WTC11 (cell line): ENCODE measurements at regions not wholly inside any gene's neighbourhood (a gene's known extent, or its start where the extent isn't known, plus 50 kb on each side); places are given as distances from the start of the nearest gene placed in this dataset.

ENCODE experiments used
- ATAC-seq: fragments of 200-7000 bp; cut with Tn5 transposase; 2 replicates; pipeline ENCODE4 v1.10.0; 2021; ENCODE audit warnings: mild to moderate bottlenecking, moderate library complexity
- CTCF ChIA-PET: fragments of 300-600 bp; sonication (Branson Sonifier 250); formaldehyde crosslinking; loops from one replicate; lab custom pipeline; 2021; ENCODE audit warnings: antibody characterized with exemption; lab: Charles Lee
- POLR2A ChIA-PET: fragments of 350-600 bp; sonication (Branson Sonifier 250); formaldehyde crosslinking; loops from one replicate; lab custom pipeline; 2021; ENCODE audit warnings: antibody characterized with exemption; lab: Charles Lee
- DNase-seq: peaks from one replicate; pipeline ENCODE4 v3.0.0; 2021; ENCODE audit warnings: low spot score
- H3K27ac Mint-ChIP-seq: 2 replicates; pipeline ENCODE4 v1.8.0; 2021; ENCODE audit warnings: mixed read lengths
- H3K27me3 Mint-ChIP-seq: 2 replicates; pipeline ENCODE4 v1.8.0; 2021; ENCODE audit warnings: low read depth, mild to moderate bottlenecking, moderate library complexity, mixed read lengths
- H3K36me3 Mint-ChIP-seq: 2 replicates; pipeline ENCODE4 v1.8.0; 2021; ENCODE audit warnings: mixed read lengths
- H3K4me1 Mint-ChIP-seq: 2 replicates; pipeline ENCODE4 v1.8.0; 2022; ENCODE audit warnings: mixed read lengths
- H3K4me3 Mint-ChIP-seq: 2 replicates; pipeline ENCODE4 v1.8.0; 2021; ENCODE audit warnings: mild to moderate bottlenecking, moderate library complexity, mixed read lengths
- H3K9me3 Mint-ChIP-seq: 2 replicates; pipeline ENCODE4 v1.8.0; 2021; ENCODE audit warnings: mixed read lengths
- RELA ChIP-seq: sonication (generic); formaldehyde crosslinking; IDR thresholded peaks from 2 replicates; pipeline ENCODE4 v1.8.1; 2022; ENCODE audit warnings: missing genetic modification reagents, mild to moderate bottlenecking, borderline replicate concordance
- TEAD1 ChIP-seq: sonication (generic); formaldehyde crosslinking; IDR thresholded peaks from 2 replicates; pipeline ENCODE4 v1.8.0; 2022; ENCODE audit warnings: mild to moderate bottlenecking, missing genetic modification reagents
- TP53 ChIP-seq: sonication (generic); formaldehyde crosslinking; IDR thresholded peaks from 2 replicates; pipeline ENCODE4 v1.8.1; 2023; ENCODE audit warnings: mild to moderate bottlenecking, missing genetic modification reagents
- TF ChIP-seq, protein P1 (sequence below): sonication (generic); formaldehyde crosslinking; IDR thresholded peaks from 2 replicates; pipeline ENCODE4 v1.8.1; 2022; ENCODE audit warnings: low read depth, missing genetic modification reagents, borderline replicate concordance
- TF ChIP-seq, protein P2 (sequence below): sonication (generic); formaldehyde crosslinking; IDR thresholded peaks from 2 replicates; pipeline ENCODE4 v1.8.0; 2023; ENCODE audit warnings: mild to moderate bottlenecking, missing genetic modification reagents
- TF ChIP-seq, protein P3 (sequence below): sonication (generic); formaldehyde crosslinking; IDR thresholded peaks from 2 replicates; pipeline ENCODE4 v1.8.0; 2022; ENCODE audit warnings: mild to moderate bottlenecking, missing genetic modification reagents
- TF ChIP-seq, protein P4 (sequence below): fragments of 200-600 bp; IDR thresholded peaks from 2 replicates; pipeline ENCODE4 v1.8.0; 2022; ENCODE audit warnings: antibody characterized with exemption
- TF ChIP-seq, protein P5 (sequence below): fragments of 250-450 bp; sonication (Bioruptor Pico); IDR thresholded peaks from 2 replicates; pipeline ENCODE4 v1.8.0; 2021; ENCODE audit warnings: mild to moderate bottlenecking
- TF ChIP-seq, protein P6 (sequence below): sonication (generic); formaldehyde crosslinking; IDR thresholded peaks from 2 replicates; pipeline ENCODE4 v1.8.1; 2023; ENCODE audit warnings: mild to moderate bottlenecking, missing genetic modification reagents, borderline replicate concordance
- TF ChIP-seq, protein P7 (sequence below): sonication (generic); formaldehyde crosslinking; IDR thresholded peaks from 2 replicates; pipeline ENCODE4 v1.8.1; 2023; ENCODE audit warnings: mild to moderate bottlenecking, missing genetic modification reagents, moderate library complexity
- TF ChIP-seq, protein P8 (sequence below): sonication (generic); formaldehyde crosslinking; IDR thresholded peaks from 2 replicates; pipeline ENCODE4 v1.8.0; 2022; ENCODE audit warnings: mild to moderate bottlenecking, missing genetic modification reagents

DNA sequence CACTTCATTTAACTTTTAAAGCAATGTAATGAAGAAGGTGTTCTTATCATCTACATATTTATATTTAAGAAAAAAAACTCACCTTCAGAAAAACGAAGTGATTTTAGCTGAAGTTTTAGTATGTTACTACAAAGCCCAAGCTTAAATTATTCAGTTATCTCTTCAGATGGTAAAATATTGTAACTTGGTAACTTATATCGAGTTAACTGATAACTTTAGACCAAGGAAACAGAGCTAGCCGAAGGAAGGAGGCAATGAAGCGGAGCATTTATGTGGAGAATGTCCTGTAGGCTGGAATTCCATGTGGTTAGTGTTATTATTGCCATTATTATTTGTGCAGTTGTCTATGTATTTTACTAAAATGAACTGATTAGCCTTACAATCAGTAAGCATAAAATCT, 1102.1 kb upstream of the LCORL start:
- CTCF ChIA-PET = no interaction called here
- ATAC-seq (no peak), DNase-seq (no peak)
- Mint-ChIP-seq H3K27me3 (no peaks in the 10 kb centered on the region), H3K36me3 (no peaks in the 10 kb centered on the region), H3K4me1 (0 out of 2 replicates have a peak, but pooled peaks cover 9% of the 10 kb centered on the region), H3K4me3 (no peak overlapping the region)
- TF ChIP-seq, protein P1, sequence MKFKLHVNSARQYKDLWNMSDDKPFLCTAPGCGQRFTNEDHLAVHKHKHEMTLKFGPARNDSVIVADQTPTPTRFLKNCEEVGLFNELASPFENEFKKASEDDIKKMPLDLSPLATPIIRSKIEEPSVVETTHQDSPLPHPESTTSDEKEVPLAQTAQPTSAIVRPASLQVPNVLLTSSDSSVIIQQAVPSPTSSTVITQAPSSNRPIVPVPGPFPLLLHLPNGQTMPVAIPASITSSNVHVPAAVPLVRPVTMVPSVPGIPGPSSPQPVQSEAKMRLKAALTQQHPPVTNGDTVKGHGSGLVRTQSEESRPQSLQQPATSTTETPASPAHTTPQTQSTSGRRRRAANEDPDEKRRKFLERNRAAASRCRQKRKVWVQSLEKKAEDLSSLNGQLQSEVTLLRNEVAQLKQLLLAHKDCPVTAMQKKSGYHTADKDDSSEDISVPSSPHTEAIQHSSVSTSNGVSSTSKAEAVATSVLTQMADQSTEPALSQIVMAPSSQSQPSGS = no peak
- TF ChIP-seq, protein P2, sequence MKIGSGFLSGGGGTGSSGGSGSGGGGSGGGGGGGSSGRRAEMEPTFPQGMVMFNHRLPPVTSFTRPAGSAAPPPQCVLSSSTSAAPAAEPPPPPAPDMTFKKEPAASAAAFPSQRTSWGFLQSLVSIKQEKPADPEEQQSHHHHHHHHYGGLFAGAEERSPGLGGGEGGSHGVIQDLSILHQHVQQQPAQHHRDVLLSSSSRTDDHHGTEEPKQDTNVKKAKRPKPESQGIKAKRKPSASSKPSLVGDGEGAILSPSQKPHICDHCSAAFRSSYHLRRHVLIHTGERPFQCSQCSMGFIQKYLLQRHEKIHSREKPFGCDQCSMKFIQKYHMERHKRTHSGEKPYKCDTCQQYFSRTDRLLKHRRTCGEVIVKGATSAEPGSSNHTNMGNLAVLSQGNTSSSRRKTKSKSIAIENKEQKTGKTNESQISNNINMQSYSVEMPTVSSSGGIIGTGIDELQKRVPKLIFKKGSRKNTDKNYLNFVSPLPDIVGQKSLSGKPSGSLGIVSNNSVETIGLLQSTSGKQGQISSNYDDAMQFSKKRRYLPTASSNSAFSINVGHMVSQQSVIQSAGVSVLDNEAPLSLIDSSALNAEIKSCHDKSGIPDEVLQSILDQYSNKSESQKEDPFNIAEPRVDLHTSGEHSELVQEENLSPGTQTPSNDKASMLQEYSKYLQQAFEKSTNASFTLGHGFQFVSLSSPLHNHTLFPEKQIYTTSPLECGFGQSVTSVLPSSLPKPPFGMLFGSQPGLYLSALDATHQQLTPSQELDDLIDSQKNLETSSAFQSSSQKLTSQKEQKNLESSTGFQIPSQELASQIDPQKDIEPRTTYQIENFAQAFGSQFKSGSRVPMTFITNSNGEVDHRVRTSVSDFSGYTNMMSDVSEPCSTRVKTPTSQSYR = no peak
- TF ChIP-seq, protein P3, sequence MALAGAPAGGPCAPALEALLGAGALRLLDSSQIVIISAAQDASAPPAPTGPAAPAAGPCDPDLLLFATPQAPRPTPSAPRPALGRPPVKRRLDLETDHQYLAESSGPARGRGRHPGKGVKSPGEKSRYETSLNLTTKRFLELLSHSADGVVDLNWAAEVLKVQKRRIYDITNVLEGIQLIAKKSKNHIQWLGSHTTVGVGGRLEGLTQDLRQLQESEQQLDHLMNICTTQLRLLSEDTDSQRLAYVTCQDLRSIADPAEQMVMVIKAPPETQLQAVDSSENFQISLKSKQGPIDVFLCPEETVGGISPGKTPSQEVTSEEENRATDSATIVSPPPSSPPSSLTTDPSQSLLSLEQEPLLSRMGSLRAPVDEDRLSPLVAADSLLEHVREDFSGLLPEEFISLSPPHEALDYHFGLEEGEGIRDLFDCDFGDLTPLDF (CRISPR knock-in tag) = no peak
- TF ChIP-seq, protein P4, sequence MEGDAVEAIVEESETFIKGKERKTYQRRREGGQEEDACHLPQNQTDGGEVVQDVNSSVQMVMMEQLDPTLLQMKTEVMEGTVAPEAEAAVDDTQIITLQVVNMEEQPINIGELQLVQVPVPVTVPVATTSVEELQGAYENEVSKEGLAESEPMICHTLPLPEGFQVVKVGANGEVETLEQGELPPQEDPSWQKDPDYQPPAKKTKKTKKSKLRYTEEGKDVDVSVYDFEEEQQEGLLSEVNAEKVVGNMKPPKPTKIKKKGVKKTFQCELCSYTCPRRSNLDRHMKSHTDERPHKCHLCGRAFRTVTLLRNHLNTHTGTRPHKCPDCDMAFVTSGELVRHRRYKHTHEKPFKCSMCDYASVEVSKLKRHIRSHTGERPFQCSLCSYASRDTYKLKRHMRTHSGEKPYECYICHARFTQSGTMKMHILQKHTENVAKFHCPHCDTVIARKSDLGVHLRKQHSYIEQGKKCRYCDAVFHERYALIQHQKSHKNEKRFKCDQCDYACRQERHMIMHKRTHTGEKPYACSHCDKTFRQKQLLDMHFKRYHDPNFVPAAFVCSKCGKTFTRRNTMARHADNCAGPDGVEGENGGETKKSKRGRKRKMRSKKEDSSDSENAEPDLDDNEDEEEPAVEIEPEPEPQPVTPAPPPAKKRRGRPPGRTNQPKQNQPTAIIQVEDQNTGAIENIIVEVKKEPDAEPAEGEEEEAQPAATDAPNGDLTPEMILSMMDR = no peak
- TF ChIP-seq, protein P5, sequence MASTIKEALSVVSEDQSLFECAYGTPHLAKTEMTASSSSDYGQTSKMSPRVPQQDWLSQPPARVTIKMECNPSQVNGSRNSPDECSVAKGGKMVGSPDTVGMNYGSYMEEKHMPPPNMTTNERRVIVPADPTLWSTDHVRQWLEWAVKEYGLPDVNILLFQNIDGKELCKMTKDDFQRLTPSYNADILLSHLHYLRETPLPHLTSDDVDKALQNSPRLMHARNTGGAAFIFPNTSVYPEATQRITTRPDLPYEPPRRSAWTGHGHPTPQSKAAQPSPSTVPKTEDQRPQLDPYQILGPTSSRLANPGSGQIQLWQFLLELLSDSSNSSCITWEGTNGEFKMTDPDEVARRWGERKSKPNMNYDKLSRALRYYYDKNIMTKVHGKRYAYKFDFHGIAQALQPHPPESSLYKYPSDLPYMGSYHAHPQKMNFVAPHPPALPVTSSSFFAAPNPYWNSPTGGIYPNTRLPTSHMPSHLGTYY = no peak
- TF ChIP-seq RELA (CRISPR knock-in tag) = no peak
- TF ChIP-seq, protein P6, sequence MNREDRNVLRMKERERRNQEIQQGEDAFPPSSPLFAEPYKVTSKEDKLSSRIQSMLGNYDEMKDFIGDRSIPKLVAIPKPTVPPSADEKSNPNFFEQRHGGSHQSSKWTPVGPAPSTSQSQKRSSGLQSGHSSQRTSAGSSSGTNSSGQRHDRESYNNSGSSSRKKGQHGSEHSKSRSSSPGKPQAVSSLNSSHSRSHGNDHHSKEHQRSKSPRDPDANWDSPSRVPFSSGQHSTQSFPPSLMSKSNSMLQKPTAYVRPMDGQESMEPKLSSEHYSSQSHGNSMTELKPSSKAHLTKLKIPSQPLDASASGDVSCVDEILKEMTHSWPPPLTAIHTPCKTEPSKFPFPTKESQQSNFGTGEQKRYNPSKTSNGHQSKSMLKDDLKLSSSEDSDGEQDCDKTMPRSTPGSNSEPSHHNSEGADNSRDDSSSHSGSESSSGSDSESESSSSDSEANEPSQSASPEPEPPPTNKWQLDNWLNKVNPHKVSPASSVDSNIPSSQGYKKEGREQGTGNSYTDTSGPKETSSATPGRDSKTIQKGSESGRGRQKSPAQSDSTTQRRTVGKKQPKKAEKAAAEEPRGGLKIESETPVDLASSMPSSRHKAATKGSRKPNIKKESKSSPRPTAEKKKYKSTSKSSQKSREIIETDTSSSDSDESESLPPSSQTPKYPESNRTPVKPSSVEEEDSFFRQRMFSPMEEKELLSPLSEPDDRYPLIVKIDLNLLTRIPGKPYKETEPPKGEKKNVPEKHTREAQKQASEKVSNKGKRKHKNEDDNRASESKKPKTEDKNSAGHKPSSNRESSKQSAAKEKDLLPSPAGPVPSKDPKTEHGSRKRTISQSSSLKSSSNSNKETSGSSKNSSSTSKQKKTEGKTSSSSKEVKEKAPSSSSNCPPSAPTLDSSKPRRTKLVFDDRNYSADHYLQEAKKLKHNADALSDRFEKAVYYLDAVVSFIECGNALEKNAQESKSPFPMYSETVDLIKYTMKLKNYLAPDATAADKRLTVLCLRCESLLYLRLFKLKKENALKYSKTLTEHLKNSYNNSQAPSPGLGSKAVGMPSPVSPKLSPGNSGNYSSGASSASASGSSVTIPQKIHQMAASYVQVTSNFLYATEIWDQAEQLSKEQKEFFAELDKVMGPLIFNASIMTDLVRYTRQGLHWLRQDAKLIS (CRISPR knock-in tag) = no peak
- TF ChIP-seq TP53 (CRISPR knock-in tag) = no peak
- TF ChIP-seq, protein P7, sequence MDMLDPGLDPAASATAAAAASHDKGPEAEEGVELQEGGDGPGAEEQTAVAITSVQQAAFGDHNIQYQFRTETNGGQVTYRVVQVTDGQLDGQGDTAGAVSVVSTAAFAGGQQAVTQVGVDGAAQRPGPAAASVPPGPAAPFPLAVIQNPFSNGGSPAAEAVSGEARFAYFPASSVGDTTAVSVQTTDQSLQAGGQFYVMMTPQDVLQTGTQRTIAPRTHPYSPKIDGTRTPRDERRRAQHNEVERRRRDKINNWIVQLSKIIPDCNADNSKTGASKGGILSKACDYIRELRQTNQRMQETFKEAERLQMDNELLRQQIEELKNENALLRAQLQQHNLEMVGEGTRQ (CRISPR knock-in tag) = no peak
- TF ChIP-seq, protein P8, sequence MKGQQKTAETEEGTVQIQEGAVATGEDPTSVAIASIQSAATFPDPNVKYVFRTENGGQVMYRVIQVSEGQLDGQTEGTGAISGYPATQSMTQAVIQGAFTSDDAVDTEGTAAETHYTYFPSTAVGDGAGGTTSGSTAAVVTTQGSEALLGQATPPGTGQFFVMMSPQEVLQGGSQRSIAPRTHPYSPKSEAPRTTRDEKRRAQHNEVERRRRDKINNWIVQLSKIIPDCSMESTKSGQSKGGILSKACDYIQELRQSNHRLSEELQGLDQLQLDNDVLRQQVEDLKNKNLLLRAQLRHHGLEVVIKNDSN (CRISPR knock-in tag) = no peak
- no peak for TF ChIP-seq TEAD1 (CRISPR knock-in tag)
- TF ChIP-seq, all 79 proteins: peak for 0
- POLR2A ChIA-PET = no interaction called here
- Mint-ChIP-seq H3K27ac (no peak overlapping the region), H3K9me3 (no peaks in the 10 kb centered on the region)
